Breast epithelium (tissue), 3 donors: ENCODE measurements at regions not wholly inside any gene's neighbourhood (a gene's known extent, or its start where the extent isn't known, plus 50 kb on each side); places are given as distances from the start of the nearest gene placed in this dataset.

Experiments
- CTCF ChIP-seq, 3 donors: fragments of 450-650 bp; IDR thresholded peaks; one replicate each; pipeline ENCODE4 v1.5.1; 2016 to 2017; ENCODE audit warnings: antibody characterized with exemption in 3 of 3, mild to moderate bottlenecking in 3 of 3, moderate library complexity in 3 of 3
- POLR2A ChIP-seq: fragments of 450-650 bp; IDR thresholded peaks from one replicate; pipeline ENCODE4 v1.6.1; 2016; ENCODE audit warnings: antibody characterized with exemption, mild to moderate bottlenecking, moderate library complexity
- POLR2AphosphoS5 ChIP-seq, 3 donors: sonication (generic); formaldehyde crosslinking; IDR thresholded peaks; one replicate each; pipeline ENCODE4 v1.6.1; 2017; ENCODE audit warnings: antibody characterized with exemption in 3 of 3

GRCh38 chr1:187960125-187960638, 1131.4 kb downstream of the PLA2G4A start:
- TF ChIP-seq POLR2A (no peak), CTCF (IDR thresholded peaks at IDR 0.05) (no peak), POLR2AphosphoS5 (IDR thresholded peaks at IDR 0.05) (no peak)
